Stimulated activated naive CD8-positive, alpha-beta T cell treated with anti-CD3 and anti-CD28 coated beads, Interleukin-15, amount 100 ng/mL, for 72 hours (primary cell): ENCODE measurements at regions not wholly inside any gene's neighbourhood (a gene's known extent, or its start where the extent isn't known, plus 50 kb on each side); places are given as distances from the start of the nearest gene placed in this dataset.
"Not testable (repeated sequence)": the region's sequence is repeated elsewhere in the genome, so short reads cannot be mapped to it uniquely, and the experiment has no call there.

Experiments used
- ATAC-seq: fragments of 150-1000 bp; cut with Tn5 transposase; 2 replicates; pipeline ENCODE4 v1.10.0; 2021; ENCODE audit warnings: mild to moderate bottlenecking, moderate library complexity
- DNase-seq, 2 donors: peaks; one replicate each; pipeline ENCODE4 v3.0.0; 2021 to 2022
- H3K27ac Mint-ChIP-seq, 2 donors: one replicate each; pipeline ENCODE4 v1.8.0; 2022; ENCODE audit warnings: mild to moderate bottlenecking in 2 of 2, mixed read lengths in 2 of 2, moderate library complexity in 2 of 2
- H3K27me3 Mint-ChIP-seq: one replicate; pipeline ENCODE4 v1.8.0; 2022; ENCODE audit warnings: mixed read lengths
- H3K4me1 Mint-ChIP-seq: one replicate; pipeline ENCODE4 v1.8.0; 2022; ENCODE audit warnings: mild to moderate bottlenecking, mixed read lengths
- H3K4me3 Mint-ChIP-seq, 2 donors: one replicate each; pipeline ENCODE4 v1.8.0; 2022; ENCODE audit warnings: mild to moderate bottlenecking in 2 of 2, mixed read lengths in 2 of 2, moderate library complexity in 1 of 2
- H3K9me3 Mint-ChIP-seq, 2 donors: one replicate each; pipeline ENCODE4 v1.8.0; 2022; ENCODE audit warnings: mixed read lengths in 2 of 2

- not testable (repeated sequence) for H3K9me3 Mint-ChIP-seq, H3K27me3 Mint-ChIP-seq, H3K4me1 Mint-ChIP-seq, H3K27ac Mint-ChIP-seq, DNase-seq, ATAC-seq, H3K4me3 Mint-ChIP-seq
Observed at GRCh38 chr9:64130325-64130724, 1154.7 kb downstream of the FOXD4L5 start.

DNA sequence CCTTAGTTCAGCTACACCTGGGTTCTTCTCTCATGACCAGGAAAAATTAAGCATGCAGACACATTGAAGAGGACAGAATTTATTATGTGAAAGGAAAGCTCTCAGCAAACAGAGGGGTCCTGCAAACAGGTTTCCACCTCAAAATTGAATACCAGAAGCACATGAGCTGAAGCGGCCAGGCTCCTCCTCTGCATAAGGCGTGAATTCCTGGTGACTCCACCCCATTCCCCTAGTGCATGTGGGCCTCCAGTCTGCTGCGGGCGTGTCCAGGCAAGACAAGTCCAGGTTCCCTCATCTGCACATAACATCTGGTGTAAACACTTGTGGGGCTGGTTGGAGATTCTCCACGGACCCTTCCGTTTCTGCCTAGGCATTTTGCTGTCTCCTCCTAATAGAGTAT is 1156.4 kb downstream of the FOXD4L5 start:
- no peaks in the 10 kb centered on the region for H3K4me1 Mint-ChIP-seq
- no peaks in the 10 kb centered on the region for H3K27me3 Mint-ChIP-seq
- DNase-seq (no peak), ATAC-seq (no peak)
- no peak overlapping the region for H3K4me3 Mint-ChIP-seq
- H3K9me3 Mint-ChIP-seq, result peaks cover 0 to 5% of the 10 kb centered on the region in 2 donors
- peak overlapping the region in 1 of 2 donors; percentile 61 for H3K27ac Mint-ChIP-seq

GRCh38 chr9:64121602-64122001 is 1163.4 kb downstream of the FOXD4L5 start:
- not testable (repeated sequence) for H3K27ac Mint-ChIP-seq, H3K27me3 Mint-ChIP-seq, ATAC-seq, DNase-seq, H3K4me1 Mint-ChIP-seq, H3K4me3 Mint-ChIP-seq
- peaks cover 6 to 18% of the 10 kb centered on the region in 2 donors for H3K9me3 Mint-ChIP-seq

DNA sequence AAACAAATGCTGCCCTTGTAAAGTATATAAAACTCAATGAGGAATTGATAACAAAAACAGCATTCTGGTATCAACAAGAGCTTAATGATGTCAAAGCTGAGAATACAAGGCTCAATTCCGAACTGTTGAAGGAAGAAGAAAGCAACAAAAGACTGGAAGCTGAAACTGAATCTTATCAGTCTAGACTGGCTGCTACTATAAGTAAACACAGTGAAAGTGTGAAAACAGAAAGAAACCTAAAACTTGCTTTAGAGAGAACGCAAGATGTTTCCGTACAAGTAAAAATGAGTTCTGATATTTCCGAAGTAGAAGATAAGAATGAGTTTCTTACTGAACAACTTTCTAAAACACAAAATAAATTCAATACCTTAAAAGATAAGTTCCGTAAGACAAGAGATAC is 1167.7 kb downstream of the FOXD4L5 start:
- not testable (repeated sequence) for DNase-seq, H3K4me3 Mint-ChIP-seq, H3K27me3 Mint-ChIP-seq, ATAC-seq, H3K27ac Mint-ChIP-seq, H3K4me1 Mint-ChIP-seq, H3K9me3 Mint-ChIP-seq

- H3K4me1 Mint-ChIP-seq, H3K27ac Mint-ChIP-seq, H3K4me3 Mint-ChIP-seq, H3K9me3 Mint-ChIP-seq, H3K27me3 Mint-ChIP-seq, ATAC-seq, DNase-seq: not testable (repeated sequence)
Observed at GRCh38 chr9:64107867-64108266, 1177.1 kb downstream of the FOXD4L5 start.

DNA sequence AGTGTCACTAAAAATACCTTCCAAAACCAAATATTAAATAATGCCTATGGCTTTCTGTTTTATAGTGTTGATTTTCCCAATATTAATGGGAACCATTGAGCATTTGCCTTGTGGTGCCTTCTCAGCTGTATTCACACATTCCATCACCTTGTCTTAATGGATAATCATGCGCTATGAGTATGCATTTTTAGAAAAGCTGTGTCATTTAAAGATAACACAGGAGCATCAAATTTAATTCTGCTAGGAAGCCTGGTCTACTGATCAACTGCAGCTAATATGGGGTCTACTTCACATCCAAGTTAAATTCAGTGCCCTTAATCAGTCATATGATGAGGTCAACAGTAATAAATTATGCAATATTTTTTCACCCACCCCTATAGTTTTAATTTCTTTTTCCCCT is 1177.8 kb downstream of the FOXD4L5 start:
- DNase-seq, H3K9me3 Mint-ChIP-seq, H3K4me1 Mint-ChIP-seq, H3K27ac Mint-ChIP-seq, H3K27me3 Mint-ChIP-seq, H3K4me3 Mint-ChIP-seq, ATAC-seq: not testable (repeated sequence)

DNA sequence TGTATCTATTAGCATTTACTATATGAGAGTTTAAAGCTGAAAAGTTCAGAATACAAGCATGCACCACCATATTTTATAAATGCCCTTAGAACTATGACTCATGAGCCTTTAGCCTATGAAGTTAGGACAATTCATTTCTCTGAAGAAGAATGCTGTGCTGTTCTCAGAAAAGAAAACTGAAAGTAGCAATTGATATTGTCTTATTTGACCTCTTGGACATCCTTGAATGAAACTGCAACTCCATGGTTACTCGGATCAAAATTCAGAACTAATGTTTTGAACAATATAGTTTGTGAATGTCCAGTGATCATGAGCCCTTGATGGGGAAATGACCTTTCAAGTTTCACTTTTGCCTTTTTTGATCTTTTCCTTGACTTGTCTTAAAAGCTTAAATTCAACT is 1179.8 kb downstream of the FOXD4L5 start:
- H3K9me3 Mint-ChIP-seq, H3K4me3 Mint-ChIP-seq, H3K27me3 Mint-ChIP-seq, H3K4me1 Mint-ChIP-seq, DNase-seq, ATAC-seq: not testable (repeated sequence)
- H3K27ac Mint-ChIP-seq, result peak overlapping the region in 1 of 2 donors; percentile 30

DNA sequence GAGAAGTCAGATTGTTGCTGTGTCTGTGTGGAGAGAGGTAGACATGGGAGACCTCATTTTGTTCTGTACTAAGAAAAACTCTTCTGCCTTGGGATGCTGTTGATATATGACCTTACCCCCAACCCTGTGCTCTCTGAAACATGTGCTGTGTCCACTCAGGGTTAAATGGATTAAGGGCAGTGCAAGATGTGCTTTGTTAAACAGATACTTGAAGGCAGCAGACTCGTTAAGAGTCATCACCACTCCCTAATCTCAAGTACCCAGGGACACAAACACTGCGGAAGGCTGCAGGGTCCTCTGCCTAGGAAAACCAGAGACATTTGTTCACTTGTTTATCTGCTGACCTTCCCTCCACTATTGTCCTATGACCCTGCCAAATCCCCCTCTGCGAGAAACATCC is 1183.5 kb downstream of the FOXD4L5 start:
- not testable (repeated sequence) for H3K27me3 Mint-ChIP-seq, DNase-seq, H3K4me3 Mint-ChIP-seq, H3K4me1 Mint-ChIP-seq, H3K27ac Mint-ChIP-seq, ATAC-seq
- H3K9me3 Mint-ChIP-seq, result peaks cover 4 to 17% of the 10 kb centered on the region in 2 donors

GRCh38 chr9:64100571-64101155 is 1184.3 kb downstream of the FOXD4L5 start:
- H3K9me3 Mint-ChIP-seq, result peaks cover 4 to 17% of the 10 kb centered on the region in 2 donors
- DNase-seq, ATAC-seq, H3K27me3 Mint-ChIP-seq, H3K27ac Mint-ChIP-seq, H3K4me3 Mint-ChIP-seq, H3K4me1 Mint-ChIP-seq: not testable (repeated sequence)

DNA sequence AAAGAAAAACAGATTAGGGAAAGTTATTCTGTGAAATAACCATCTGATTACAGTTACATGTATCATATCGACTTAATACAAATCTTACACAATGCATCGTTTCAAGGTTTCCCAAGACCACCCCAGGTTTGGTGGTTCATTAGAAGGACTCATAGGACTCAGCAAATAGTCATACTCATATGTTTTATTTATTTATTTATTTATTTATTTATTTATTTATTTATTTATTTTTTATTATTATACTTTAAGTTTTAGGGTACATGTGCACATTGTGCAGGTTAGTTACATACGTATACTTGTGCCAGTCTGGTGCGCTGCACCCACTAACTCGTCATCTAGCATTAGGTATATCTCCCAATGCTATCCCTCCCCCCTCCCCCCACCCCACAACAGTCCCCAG is 1199.0 kb downstream of the FOXD4L5 start:
- H3K4me1 Mint-ChIP-seq, DNase-seq, H3K9me3 Mint-ChIP-seq, H3K27ac Mint-ChIP-seq, ATAC-seq, H3K27me3 Mint-ChIP-seq, H3K4me3 Mint-ChIP-seq: not testable (repeated sequence)

GRCh38 chr9:64071358-64072253 is 1213.4 kb downstream of the FOXD4L5 start:
- not testable (repeated sequence) for H3K4me3 Mint-ChIP-seq, H3K9me3 Mint-ChIP-seq, ATAC-seq, H3K27me3 Mint-ChIP-seq, DNase-seq, H3K27ac Mint-ChIP-seq, H3K4me1 Mint-ChIP-seq

DNA sequence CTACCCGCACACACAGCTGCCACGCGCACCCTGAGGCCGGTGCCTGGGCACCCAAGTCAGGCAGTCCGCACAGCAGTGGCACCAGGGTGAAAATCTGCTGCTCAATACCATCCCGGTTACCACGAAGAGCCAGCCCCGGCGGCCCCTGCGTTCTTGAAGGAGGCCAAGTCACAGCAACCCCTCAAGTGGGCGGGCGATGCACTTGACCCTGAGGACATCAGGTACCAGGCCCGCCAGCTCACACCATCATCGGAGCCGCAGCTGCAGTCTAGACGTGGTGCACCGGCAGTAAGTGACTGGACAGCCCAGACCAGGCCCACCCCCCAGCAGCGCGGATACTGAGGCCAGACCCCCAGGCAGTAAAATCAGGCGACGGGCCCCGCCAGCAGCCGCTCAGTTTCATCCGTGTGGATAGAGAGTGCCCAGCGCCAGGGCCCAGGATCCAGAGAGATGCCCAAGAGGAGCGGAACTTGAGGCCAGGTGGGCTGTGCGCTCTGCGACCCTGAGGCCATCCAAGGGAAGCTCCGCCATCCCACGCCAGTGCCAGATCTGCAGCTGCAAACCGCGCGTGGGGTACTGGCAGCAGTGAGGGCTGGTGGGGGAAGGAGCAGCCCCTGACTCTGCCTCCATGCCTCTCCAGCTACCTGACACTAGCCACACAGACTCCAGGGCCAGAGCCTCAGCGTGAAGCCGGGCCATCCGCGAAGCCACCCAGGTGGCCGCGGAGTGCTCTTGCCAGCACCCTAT is 1214.2 kb downstream of the FOXD4L5 start:
- ATAC-seq, H3K4me3 Mint-ChIP-seq, DNase-seq, H3K4me1 Mint-ChIP-seq, H3K27ac Mint-ChIP-seq, H3K9me3 Mint-ChIP-seq, H3K27me3 Mint-ChIP-seq: not testable (repeated sequence)

- DNase-seq, H3K27ac Mint-ChIP-seq, H3K27me3 Mint-ChIP-seq, H3K9me3 Mint-ChIP-seq, ATAC-seq, H3K4me1 Mint-ChIP-seq, H3K4me3 Mint-ChIP-seq: not testable (repeated sequence)
Observed at GRCh38 chr9:64070083-64070482, 1214.9 kb downstream of the FOXD4L5 start.

DNA sequence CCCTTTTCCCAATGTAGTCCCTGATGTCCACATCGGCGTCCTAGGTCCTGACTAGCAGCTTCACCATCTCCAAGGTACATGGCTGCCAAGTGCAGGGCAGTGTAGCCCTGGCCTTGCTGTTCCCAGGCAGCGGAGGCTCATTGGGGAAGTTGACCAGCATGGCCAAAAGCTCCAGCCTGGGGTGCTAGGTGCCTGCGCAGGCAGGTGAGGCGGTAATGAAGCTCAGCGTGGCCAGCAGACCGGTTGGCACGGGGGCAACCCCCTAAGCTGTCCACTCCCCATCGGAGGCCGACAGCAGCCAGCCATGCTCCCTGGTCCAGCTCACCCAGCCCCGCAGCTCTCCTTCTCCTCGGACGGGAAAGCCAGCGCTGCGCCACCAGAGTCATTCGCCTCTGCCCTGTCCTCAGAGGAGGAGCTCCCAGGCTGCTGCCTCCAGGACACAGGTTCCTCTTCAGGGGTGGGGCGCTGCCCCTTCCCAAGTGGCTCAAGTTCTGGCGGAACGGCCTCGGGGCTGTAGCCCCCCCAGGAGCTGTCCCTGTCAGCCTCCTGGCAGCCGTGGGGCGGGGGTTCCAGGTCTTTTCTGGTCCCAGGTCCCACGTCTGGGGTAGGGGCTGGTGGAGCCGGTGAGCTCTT is 1218.2 kb downstream of the FOXD4L5 start:
- H3K27me3 Mint-ChIP-seq, result no peaks in the 10 kb centered on the region
- H3K27ac Mint-ChIP-seq, result no peak overlapping the region
- no peak for DNase-seq
- no peak for ATAC-seq
- no peaks in the 10 kb centered on the region for H3K4me1 Mint-ChIP-seq
- peaks cover 0 to 4% of the 10 kb centered on the region in 2 donors for H3K9me3 Mint-ChIP-seq
- H3K4me3 Mint-ChIP-seq, result no peak overlapping the region

DNA sequence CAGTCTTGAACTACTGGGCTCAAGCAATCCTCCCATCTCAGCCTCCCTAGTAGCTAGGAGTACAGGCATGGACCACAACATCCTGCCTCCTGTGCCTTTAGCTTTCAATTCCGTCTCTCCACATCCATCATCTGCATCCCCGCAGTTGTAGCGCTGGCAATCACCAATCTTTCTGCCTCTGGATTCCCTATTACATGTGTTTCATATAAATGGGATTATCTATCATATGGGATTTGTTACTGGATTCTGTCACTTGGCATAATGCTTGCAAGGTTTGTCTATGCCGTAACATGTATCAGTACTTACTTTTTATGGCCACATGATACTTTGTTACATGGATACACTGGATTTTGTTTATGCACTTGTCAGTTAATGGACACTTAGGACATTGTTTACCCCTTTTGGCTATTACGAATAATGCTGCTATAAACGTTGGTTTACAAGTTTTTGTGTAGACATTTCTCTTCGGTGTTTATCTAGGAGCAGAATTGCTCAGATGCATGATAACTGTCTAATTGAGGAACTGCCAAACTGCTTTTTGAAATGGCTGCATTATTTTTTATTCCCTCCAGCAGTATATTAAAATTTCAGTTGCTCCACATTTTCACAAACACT is 1223.9 kb downstream of the FOXD4L5 start:
- no peak overlapping the region for H3K27ac Mint-ChIP-seq
- peaks cover 0 to 4% of the 10 kb centered on the region in 2 donors for H3K9me3 Mint-ChIP-seq
- no peak for DNase-seq
- no peak for ATAC-seq
- no peak overlapping the region for H3K4me3 Mint-ChIP-seq
- no peaks in the 10 kb centered on the region for H3K27me3 Mint-ChIP-seq
- no peaks in the 10 kb centered on the region for H3K4me1 Mint-ChIP-seq
